Adrenal gland (tissue), 5 donors: ENCODE measurements at regions not wholly inside any gene's neighbourhood (a gene's known extent, or its start where the extent isn't known, plus 50 kb on each side); places are given as distances from the start of the nearest gene placed in this dataset.

Source experiments
- POLR2A ChIP-seq, 2 donors: fragments of 450-650 bp; IDR thresholded peaks; one replicate each; pipeline ENCODE4 v1.6.1; 2017; ENCODE audit warnings: antibody characterized with exemption in 2 of 2, mild to moderate bottlenecking in 2 of 2, moderate library complexity in 1 of 2
- TF ChIP-seq, protein P1 (sequence below), 6 experiments: fragments of 450-650 bp in 4 of 6; fragments of 200-600 bp in 2 of 6; sonication (generic) in 1 of 6; IDR thresholded peaks; 1 replicate in 5 of 6; 2 replicates in 1 of 6; pipeline versions ENCODE4 v1.5.1 to v1.8.0; 2016 to 2021; ENCODE audit warnings: antibody characterized with exemption in 6 of 6, mild to moderate bottlenecking in 2 of 6, moderate library complexity in 1 of 6
- donor health status: DM: no; HTN: no; CAD: no.

DNA sequence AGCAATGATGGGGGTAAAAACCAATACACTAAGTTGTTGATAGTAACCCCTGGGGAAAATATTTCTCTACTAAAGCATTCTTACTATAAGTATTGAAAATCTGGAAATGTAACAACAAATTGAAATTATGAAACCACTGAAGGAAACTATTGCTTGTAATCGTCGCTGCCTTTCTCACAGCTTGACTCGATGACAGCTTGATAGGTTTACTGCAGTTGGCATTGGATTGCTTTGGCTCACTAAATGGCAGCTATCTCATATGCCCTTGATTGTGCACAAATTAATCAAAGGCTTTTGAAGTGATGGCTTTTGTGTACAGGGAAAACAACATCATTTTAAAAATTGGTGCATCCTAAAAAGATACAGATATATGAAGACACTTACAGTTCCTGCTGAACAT, 419.6 kb upstream of the TENM3 start:
- TF ChIP-seq, protein P1, sequence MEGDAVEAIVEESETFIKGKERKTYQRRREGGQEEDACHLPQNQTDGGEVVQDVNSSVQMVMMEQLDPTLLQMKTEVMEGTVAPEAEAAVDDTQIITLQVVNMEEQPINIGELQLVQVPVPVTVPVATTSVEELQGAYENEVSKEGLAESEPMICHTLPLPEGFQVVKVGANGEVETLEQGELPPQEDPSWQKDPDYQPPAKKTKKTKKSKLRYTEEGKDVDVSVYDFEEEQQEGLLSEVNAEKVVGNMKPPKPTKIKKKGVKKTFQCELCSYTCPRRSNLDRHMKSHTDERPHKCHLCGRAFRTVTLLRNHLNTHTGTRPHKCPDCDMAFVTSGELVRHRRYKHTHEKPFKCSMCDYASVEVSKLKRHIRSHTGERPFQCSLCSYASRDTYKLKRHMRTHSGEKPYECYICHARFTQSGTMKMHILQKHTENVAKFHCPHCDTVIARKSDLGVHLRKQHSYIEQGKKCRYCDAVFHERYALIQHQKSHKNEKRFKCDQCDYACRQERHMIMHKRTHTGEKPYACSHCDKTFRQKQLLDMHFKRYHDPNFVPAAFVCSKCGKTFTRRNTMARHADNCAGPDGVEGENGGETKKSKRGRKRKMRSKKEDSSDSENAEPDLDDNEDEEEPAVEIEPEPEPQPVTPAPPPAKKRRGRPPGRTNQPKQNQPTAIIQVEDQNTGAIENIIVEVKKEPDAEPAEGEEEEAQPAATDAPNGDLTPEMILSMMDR (IDR thresholded peaks at IDR 0.05) = no peak
- TF ChIP-seq POLR2A (IDR thresholded peaks at IDR 0.05) = no peak
